SW480 (cell line): ENCODE measurements at regions not wholly inside any gene's neighbourhood (a gene's known extent, or its start where the extent isn't known, plus 50 kb on each side); places are given as distances from the start of the nearest gene placed in this dataset.
"Not testable (repeated sequence)": the region's sequence is repeated elsewhere in the genome, so short reads cannot be mapped to it uniquely, and the experiment has no call there.

ENCODE experiments used
- DNase-seq: peaks from one replicate; pipeline ENCODE4 v3.0.0-alpha.2; 2016; ENCODE audit warnings: low spot score

- no peak for DNase-seq
Measured at GRCh38 chr6:155586090-155586489, 130.5 kb upstream of the NOX3 start.

DNA sequence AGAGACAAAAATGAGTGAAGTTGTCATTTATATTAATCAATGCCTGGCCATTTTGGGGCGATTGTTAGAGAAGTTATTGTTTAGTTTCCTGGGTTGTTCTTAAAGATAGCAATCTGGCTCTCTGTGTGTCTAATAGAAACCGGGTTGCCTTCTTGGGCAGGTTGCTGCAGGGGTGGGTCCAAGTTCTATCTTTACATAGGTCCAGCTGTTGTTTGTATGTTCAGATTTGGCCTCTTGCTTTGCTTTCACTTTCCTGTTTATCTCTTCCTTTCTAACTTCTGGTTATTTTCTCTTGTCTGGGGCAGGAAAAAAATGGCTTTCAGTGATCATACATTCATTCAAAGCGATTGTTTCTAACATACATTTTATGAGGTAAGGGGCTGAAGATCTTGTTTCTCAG, 128.4 kb upstream of the NOX3 start:
- DNase-seq = no peak

GRCh38 chr6:155582016-155582991, 126.7 kb upstream of the NOX3 start:
- DNase-seq = no peak

GRCh38 chr6:155580904-155581303, 125.3 kb upstream of the NOX3 start:
- no peak for DNase-seq

- no peak for DNase-seq
Measured at GRCh38 chr6:155578251-155578650, 122.6 kb upstream of the NOX3 start.

DNA sequence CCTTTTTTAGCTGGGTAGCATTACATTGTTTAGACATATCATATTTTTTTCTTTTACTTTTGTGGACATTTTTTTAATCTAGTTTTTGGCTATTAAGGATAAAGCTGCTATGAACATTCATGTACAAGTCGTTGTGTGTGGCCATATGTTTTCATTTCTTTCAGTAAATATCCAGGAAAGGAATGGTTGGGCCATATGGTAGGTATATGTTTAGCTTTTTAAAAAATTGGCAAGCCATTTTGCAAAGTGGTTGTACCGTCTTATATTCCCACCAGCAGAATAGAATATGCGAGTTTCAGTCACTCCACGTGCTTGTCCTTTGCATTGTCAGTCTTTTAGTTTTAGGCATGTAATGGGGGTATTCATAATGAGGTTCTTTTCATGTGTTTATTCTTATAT, 106.3 kb upstream of the NOX3 start:
- DNase-seq = no peak

DNA sequence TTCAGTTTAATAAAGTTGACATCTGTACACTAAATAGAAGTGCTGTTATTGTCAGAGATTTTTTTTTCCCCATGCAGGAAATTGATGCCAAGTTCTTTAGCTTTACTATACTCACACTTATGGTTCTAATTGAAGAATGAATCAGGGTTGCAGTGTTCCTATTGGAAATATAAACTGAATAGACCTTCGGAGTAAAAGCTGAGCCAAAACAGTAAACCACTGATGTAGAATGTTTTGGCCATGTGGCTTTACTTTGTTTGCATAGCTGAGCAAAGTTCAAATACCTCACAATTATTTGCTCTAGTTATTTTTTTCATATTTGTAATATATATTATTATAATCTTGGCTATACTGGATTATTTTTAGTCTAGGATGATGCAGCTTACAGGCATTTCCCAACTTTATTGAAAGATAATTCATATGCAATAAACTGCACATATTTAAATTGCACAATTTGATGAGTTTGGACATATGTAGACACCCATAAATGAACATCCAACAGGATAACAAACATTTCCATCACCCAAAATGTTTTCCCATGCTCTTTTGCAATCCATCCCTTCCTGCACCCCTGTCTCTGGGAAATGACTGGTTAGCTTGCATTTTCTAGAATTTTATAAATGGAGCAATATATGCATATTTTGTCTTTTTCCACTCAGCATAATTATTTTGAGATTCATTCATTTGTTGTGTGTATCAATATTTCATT, 105.8 kb upstream of the NOX3 start:
- DNase-seq = peak; percentile 2

DNA sequence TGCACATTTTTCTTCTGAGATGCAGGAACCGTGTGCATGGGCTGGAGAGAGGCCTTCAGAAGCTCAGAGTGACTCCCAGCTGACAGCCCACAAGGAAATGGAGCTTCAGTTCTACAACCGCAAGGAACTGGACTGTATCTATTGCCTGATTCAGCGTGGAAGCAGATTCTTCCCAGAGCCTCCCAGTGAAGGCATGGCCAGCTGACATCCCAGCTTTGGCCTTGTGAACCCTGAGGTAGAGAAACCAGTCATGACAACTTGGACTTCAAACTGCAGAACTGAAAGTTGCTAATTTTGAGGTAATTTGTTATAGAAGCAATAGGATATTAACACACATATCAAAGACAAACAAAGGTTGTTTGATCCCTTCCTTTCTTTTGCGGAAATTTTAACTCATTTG, 94.3 kb upstream of the NOX3 start:
- DNase-seq = no peak

DNA sequence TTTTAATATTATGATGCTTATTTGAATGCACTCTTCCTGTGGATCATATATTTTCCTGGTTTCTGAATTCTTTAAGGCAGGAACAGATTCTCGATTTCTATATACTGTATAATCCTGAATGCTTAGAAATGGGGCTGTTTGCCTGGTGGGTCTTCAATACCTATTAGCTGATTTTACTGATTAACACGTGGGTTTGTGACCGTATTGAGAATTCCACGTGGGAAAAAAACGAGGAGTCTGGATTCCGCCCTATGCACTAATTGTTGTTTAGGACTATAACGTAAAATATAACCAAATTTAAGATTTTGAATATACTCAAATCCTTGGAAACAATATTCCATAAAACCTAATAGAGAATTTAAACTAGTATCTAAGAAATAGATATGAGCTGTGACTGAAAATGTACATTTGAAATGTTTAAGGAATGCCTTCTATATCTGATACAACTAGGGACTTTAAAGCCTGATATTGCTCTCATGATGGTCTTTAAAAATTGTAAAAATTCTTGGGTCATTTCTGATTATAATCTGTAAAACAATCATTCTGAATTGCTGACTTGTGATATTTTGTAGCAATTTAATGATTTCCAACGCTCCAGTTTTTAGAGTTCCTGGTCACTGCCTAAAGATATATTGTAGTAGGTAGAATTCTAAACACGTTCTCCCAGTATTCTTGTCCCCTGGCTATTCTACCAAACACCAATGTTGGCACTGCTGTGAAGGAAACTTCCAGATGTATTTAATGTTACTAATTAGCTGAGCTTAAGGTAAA, 93.6 kb upstream of the NOX3 start:
- DNase-seq = no peak

DNA sequence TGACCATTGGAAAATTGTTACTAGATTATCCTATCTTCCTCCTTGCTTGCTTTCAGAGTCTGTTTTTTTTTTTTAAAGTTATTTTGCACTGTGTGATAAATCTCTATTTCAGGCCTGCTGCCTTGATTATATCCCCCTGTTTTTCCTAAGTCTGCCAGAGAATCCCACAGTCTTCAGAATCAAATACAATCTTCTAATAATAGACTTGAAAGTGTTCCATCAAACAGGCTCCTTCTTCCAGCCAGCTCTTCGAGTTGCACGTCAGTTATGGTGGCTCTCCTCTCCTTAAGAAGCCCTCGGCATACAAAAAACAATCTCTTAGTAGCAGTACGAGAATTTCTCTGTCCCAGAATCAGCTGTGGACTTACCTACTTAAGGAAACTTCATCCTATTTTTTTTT, 92.9 kb upstream of the NOX3 start:
- no peak for DNase-seq

DNA sequence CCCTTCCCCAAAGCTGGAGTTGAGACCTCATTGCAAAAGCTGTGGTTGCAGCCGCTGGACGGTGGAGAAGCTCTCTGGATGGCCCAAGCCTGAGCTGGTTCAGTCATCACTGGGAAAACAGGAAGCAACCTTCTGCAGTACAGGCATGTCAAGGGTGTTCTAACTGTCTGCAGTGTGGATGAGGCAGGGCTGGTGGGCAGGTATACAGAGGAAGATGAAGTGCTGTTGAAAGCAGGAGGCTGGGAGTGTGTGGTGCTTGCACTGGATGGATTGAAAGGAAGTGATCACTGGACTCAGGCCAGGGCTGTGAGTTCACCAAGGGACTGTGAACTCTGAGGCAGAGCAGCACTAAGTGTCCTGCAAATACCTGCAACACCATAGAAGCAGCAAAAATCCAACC, 89.0 kb upstream of the NOX3 start:
- DNase-seq = no peak

DNA sequence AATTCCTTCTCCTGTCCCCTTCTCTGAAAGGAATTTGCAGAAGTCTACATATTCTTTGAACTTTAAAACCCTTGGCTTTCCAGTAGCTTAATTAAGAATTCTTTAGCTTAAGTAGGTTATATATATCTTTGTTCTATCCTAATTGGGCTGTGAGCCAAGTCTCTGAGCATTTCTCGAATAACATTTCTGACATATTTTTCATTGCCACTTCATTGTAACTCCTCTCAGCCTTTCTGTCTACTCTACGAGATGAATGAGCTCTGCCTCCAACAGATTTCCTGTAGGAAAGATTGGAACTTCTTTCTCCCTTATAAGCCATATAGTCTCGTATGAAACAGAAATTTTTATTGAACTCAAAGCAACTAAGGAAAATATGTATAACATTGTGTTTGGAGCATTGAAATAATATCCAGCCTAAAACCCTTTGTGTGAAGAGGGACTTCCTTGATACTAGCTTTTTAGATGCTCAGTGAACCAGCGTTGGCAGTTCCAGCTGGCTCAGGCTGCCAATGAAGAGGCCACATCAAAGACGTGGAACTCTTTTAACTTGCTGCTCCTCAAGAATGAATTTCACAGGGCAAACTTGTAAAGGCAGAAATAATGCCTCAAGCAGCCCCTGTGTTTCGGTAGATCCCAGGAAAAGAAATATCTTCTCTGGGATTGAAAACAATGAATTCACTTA, 87.7 kb upstream of the NOX3 start:
- peak; percentile 43 for DNase-seq

GRCh38 chr6:155542036-155542435, 86.4 kb upstream of the NOX3 start:
- no peak for DNase-seq

- DNase-seq = no peak
Measured at GRCh38 chr6:155538708-155539390, 83.2 kb upstream of the NOX3 start.

DNA sequence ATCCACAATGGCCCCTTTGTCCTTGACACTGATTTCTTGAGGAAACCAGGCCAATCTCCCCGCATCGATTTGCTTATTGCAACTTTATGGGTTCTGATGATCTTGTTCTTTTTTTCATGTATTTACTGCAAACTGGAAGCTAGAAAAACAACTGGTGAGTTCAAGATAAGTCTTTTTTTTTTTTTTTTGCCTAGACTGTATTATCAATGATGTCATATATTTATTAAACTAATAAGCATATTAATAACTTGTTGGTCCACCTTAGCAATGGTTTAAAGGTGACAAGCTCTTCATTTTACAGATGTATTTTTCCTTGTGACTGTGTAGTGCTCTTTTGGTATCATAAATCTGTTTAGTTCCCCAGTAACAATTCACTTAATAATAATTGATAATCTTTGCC, 79.0 kb upstream of the NOX3 start:
- DNase-seq = no peak

- peak; percentile 26 for DNase-seq
Measured at GRCh38 chr6:155530219-155530834, 74.7 kb upstream of the NOX3 start.

GRCh38 chr6:155529814-155530213, 74.2 kb upstream of the NOX3 start:
- not testable (repeated sequence) for DNase-seq

DNA sequence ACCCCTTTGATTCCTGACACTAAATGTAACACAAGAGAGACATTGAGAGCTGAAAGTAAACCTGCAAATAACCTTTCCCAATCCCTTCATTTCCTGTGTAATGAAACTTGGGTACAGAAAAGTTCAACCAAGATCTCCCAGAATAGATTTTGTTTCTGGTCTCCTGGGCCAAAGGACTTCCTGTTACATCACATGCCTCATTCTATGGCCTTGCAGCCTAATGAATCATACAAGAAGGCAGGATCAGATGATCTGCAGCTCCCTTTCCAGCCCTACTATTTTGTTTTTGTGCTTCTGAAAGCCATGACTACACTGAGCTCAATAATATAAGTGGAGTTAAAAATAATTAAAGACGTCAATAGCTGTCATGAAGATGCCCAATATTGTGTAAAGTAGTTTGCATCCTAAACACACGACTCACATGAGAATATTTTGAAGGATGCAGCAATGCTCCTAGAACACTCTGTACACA, 73.4 kb upstream of the NOX3 start:
- no peak for DNase-seq

- no peak for DNase-seq
Measured at GRCh38 chr6:155528335-155528734, 72.7 kb upstream of the NOX3 start.

GRCh38 chr6:155527443-155527842, 71.8 kb upstream of the NOX3 start:
- DNase-seq = no peak
